Endodermal cell (in vitro differentiated cells): ENCODE measurements at regions not wholly inside any gene's neighbourhood (a gene's known extent, or its start where the extent isn't known, plus 50 kb on each side); places are given as distances from the start of the nearest gene placed in this dataset.

Source experiments
- DNase-seq: peaks from one replicate; pipeline ENCODE4 v3.0.0-alpha.2; 2017
- H3K27ac ChIP-seq: 2 replicates; pipeline ENCODE4 v1.5.1; 2013; ENCODE audit warnings: mild to moderate bottlenecking, low read depth, low read length, moderate library complexity
- H3K27me3 ChIP-seq: 2 replicates; pipeline ENCODE4 v1.6.1; 2013; ENCODE audit warnings: mild to moderate bottlenecking, low read length, moderate library complexity; ENCODE audit not compliant: insufficient read depth, control insufficient read depth, poor library complexity, severe bottlenecking
- H3K36me3 ChIP-seq: 2 replicates; pipeline ENCODE4 v1.7.0; 2013; ENCODE audit warnings: mild to moderate bottlenecking, low read length, moderate library complexity; ENCODE audit not compliant: control insufficient read depth, insufficient read depth
- H3K4me1 ChIP-seq: one replicate; pipeline ENCODE4 v1.7.0; 2013; ENCODE audit warnings: low read length; ENCODE audit not compliant: control insufficient read depth, insufficient read depth
- H3K4me3 ChIP-seq: 2 replicates; pipeline ENCODE4 v1.5.1; 2013; ENCODE audit warnings: mild to moderate bottlenecking, low read length, moderate library complexity
- H3K9ac ChIP-seq: 2 replicates; pipeline ENCODE4 v1.6.1; 2013; ENCODE audit warnings: mild to moderate bottlenecking, low read length, moderate library complexity; ENCODE audit not compliant: poor library complexity, severe bottlenecking; ENCODE audit errors: extremely low read depth
- H3K9me3 ChIP-seq: 2 replicates; pipeline ENCODE4 v1.6.1; 2013; ENCODE audit warnings: mild to moderate bottlenecking, low read length, moderate library complexity; ENCODE audit not compliant: control insufficient read depth
- H3K27ac Mint-ChIP-seq: 2 replicates; pipeline ENCODE4 v1.8.0; 2020; ENCODE audit warnings: mixed read lengths
- H3K27me3 Mint-ChIP-seq: 2 replicates; pipeline ENCODE4 v1.8.0; 2021; ENCODE audit warnings: mild to moderate bottlenecking, mixed read lengths; ENCODE audit not compliant: insufficient read depth
- H3K36me3 Mint-ChIP-seq: 2 replicates; pipeline ENCODE4 v1.8.0; 2020; ENCODE audit warnings: low read depth, mixed read lengths
- H3K4me1 Mint-ChIP-seq: 2 replicates; pipeline ENCODE4 v1.8.0; 2020; ENCODE audit warnings: mixed read lengths
- H3K4me3 Mint-ChIP-seq: 2 replicates; pipeline ENCODE4 v1.8.0; 2020; ENCODE audit warnings: mild to moderate bottlenecking, moderate library complexity, mixed read lengths
- H3K9me3 Mint-ChIP-seq: 2 replicates; pipeline ENCODE4 v1.8.0; 2020; ENCODE audit warnings: mild to moderate bottlenecking, mixed read lengths
- CTCF ChIP-seq: fragments of 200-600 bp; sonication (generic); conservative IDR thresholded peaks from 2 replicates; pipeline ENCODE4 v1.5.0; 2021; ENCODE audit warnings: antibody characterized with exemption, mild to moderate bottlenecking
- WGBS, 2 experiments: methylation state at CpG; one replicate each; pipeline versions ENCODE4 v1.1.5 to v1.1.7; 2013; ENCODE audit warnings: missing lambda C conversion rate in 2 of 2, mixed read lengths in 1 of 2; ENCODE audit not compliant: insufficient coverage in 1 of 2, insufficient read length in 1 of 2; 5-methylcytosine and 5-hydroxymethylcytosine counted together

GRCh38 chr6:126540161-126540560, 200.2 kb downstream of the CENPW start:
- no peak for TF ChIP-seq CTCF
- H3K27me3 ChIP-seq, result no peaks in the 10 kb centered on the region
- no peak overlapping the region for H3K4me3 ChIP-seq
- Mint-ChIP-seq H3K4me1 (no peaks in the 10 kb centered on the region), H3K36me3 (no peaks in the 10 kb centered on the region), H3K27ac (no peak overlapping the region), H3K27me3 (no peaks in the 10 kb centered on the region), H3K9me3 (no peaks in the 10 kb centered on the region), H3K4me3 (no peak overlapping the region)
- H3K4me1 ChIP-seq, result peaks cover 6% of the 10 kb centered on the region
- H3K36me3 ChIP-seq, result no peaks in the 10 kb centered on the region
- H3K9me3 ChIP-seq, result no peaks in the 10 kb centered on the region
- H3K27ac ChIP-seq, result no peak overlapping the region
- no peak for DNase-seq
- no peak overlapping the region for H3K9ac ChIP-seq

GRCh38 chr6:126541806-126542491, 202.0 kb downstream of the CENPW start:
- Histone ChIP-seq H3K9me3 (no peaks in the 10 kb centered on the region), H3K27me3 (no peaks in the 10 kb centered on the region), H3K27ac (no peak overlapping the region), H3K9ac (no peak overlapping the region), H3K36me3 (no peaks in the 10 kb centered on the region), H3K4me3 (no peak overlapping the region), H3K4me1 (peaks cover 6% of the 10 kb centered on the region)
- H3K27ac Mint-ChIP-seq, result no peak overlapping the region
- no peak for DNase-seq
- H3K4me3 Mint-ChIP-seq, result no peak overlapping the region
- no peaks in the 10 kb centered on the region for H3K36me3 Mint-ChIP-seq
- no peaks in the 10 kb centered on the region for H3K4me1 Mint-ChIP-seq
- H3K27me3 Mint-ChIP-seq, result no peaks in the 10 kb centered on the region
- 87 to 96% methylated on average over 2 to 5 of the region's 5 CpGs for WGBS, 2 experiments
- TF ChIP-seq CTCF, result no peak
- H3K9me3 Mint-ChIP-seq, result no peaks in the 10 kb centered on the region

- no peaks in the 10 kb centered on the region for H3K4me1 Mint-ChIP-seq
- no peaks in the 10 kb centered on the region for H3K27me3 Mint-ChIP-seq
- no peak for DNase-seq
- Histone ChIP-seq H3K9me3 (no peaks in the 10 kb centered on the region), H3K9ac (no peak overlapping the region), H3K4me1 (peaks cover 6% of the 10 kb centered on the region), H3K36me3 (no peaks in the 10 kb centered on the region), H3K27me3 (no peaks in the 10 kb centered on the region), H3K27ac (no peak overlapping the region), H3K4me3 (no peak overlapping the region)
- H3K9me3 Mint-ChIP-seq, result peaks cover 2% of the 10 kb centered on the region
- no peaks in the 10 kb centered on the region for H3K36me3 Mint-ChIP-seq
- WGBS, 2 experiments, result 100% methylated on average over 1 of the region's 1 CpG
- no peak for TF ChIP-seq CTCF
- H3K4me3 Mint-ChIP-seq, result no peak overlapping the region
- H3K27ac Mint-ChIP-seq, result no peak overlapping the region
Observed at GRCh38 chr6:126546541-126547120, 206.7 kb downstream of the CENPW start.
